GM23338 (cell line): ENCODE measurements at regions not wholly inside any gene's neighbourhood (a gene's known extent, or its start where the extent isn't known, plus 50 kb on each side); places are given as distances from the start of the nearest gene placed in this dataset.

Experiments used
- ATAC-seq: fragments of 200-7000 bp; cut with Tn5 transposase; 3 replicates; pipeline ENCODE4 v1.9.1; 2020
- DNase-seq: peaks from one replicate; pipeline ENCODE4 v3.0.0-alpha.2; 2015; ENCODE audit warnings: low spot score
- H2AFZ ChIP-seq: fragments of 200-600 bp; sonication (generic); 2 replicates; pipeline ENCODE4 v1.8.0; 2016; ENCODE audit warnings: antibody characterized with exemption, mild to moderate bottlenecking, moderate library complexity
- H3F3A ChIP-seq: fragments of 200-600 bp; sonication (generic); replicated peaks from 2 replicates; pipeline ENCODE4 v1.8.0; 2017; ENCODE audit warnings: antibody characterized with exemption, mixed run types, low read depth
- H3K27ac ChIP-seq: fragments of 200-600 bp; sonication (generic); 2 replicates; pipeline ENCODE4 v1.6.1; 2016; ENCODE audit warnings: low read depth
- H3K27me3 ChIP-seq: fragments of 200-600 bp; sonication (generic); 2 replicates; pipeline ENCODE4 v1.8.0; 2016; ENCODE audit warnings: mild to moderate bottlenecking, mixed run types, moderate library complexity; ENCODE audit not compliant: insufficient read depth
- H3K36me3 ChIP-seq: fragments of 200-600 bp; sonication (generic); 2 replicates; pipeline ENCODE4 v1.8.0; 2016; ENCODE audit warnings: mild to moderate bottlenecking; ENCODE audit not compliant: insufficient read depth
- H3K4me1 ChIP-seq: fragments of 200-600 bp; sonication (generic); 2 replicates; pipeline ENCODE4 v1.8.0; 2016; ENCODE audit warnings: mild to moderate bottlenecking, moderate library complexity; ENCODE audit not compliant: insufficient read depth
- H3K4me2 ChIP-seq: fragments of 200-600 bp; sonication (generic); 2 replicates; pipeline ENCODE4 v1.7.1; 2017; ENCODE audit warnings: mixed run types
- H3K4me3 ChIP-seq: fragments of 200-600 bp; sonication (generic); 2 replicates; pipeline ENCODE4 v1.6.1; 2016; ENCODE audit warnings: mixed run types
- H3K79me2 ChIP-seq: fragments of 200-600 bp; sonication (generic); replicated peaks from 2 replicates; pipeline ENCODE4 v1.8.0; 2017; ENCODE audit warnings: mild to moderate bottlenecking; ENCODE audit not compliant: insufficient read depth
- H3K9me2 ChIP-seq: fragments of 200-600 bp; sonication (generic); 2 replicates; pipeline ENCODE4 v1.8.0; 2017; ENCODE audit not compliant: insufficient read depth
- H4K20me1 ChIP-seq: fragments of 200-600 bp; sonication (generic); replicated peaks from 2 replicates; pipeline ENCODE4 v1.8.0; 2017; ENCODE audit warnings: mild to moderate bottlenecking; ENCODE audit not compliant: insufficient read depth
- H3K27ac Mint-ChIP-seq: 2 replicates; pipeline ENCODE4 v1.8.0; 2020; ENCODE audit warnings: inconsistent platforms, mild to moderate bottlenecking, moderate library complexity, mixed read lengths
- H3K27me3 Mint-ChIP-seq: 3 replicates; pipeline ENCODE4 v1.8.0; 2022; ENCODE audit warnings: low read depth, mild to moderate bottlenecking, moderate library complexity, mixed read lengths, inconsistent platforms; ENCODE audit not compliant: insufficient read depth, poor library complexity
- H3K36me3 Mint-ChIP-seq: 3 replicates; pipeline ENCODE4 v1.8.0; 2021; ENCODE audit warnings: low read depth, mild to moderate bottlenecking, inconsistent platforms, moderate library complexity, mixed read lengths
- H3K4me1 Mint-ChIP-seq: 3 replicates; pipeline ENCODE4 v1.8.0; 2020; ENCODE audit warnings: mild to moderate bottlenecking, inconsistent platforms, mixed read lengths
- H3K4me3 Mint-ChIP-seq: 3 replicates; pipeline ENCODE4 v1.8.0; 2021; ENCODE audit warnings: moderate library complexity, mild to moderate bottlenecking, inconsistent platforms, mixed read lengths
- H3K9me3 Mint-ChIP-seq: 3 replicates; pipeline ENCODE4 v1.8.0; 2020; ENCODE audit warnings: moderate library complexity, mild to moderate bottlenecking, inconsistent platforms, mixed read lengths
- EZH2 ChIP-seq: fragments of 200-600 bp; sonication (generic); IDR thresholded peaks from one replicate; pipeline ENCODE4 v1.8.0; 2017; ENCODE audit warnings: antibody characterized with exemption, mild to moderate bottlenecking, low read depth; ENCODE audit not compliant: unreplicated experiment
- JUNB ChIP-seq: IDR thresholded peaks from one replicate; pipeline ENCODE4 v1.6.1; 2016; ENCODE audit warnings: antibody characterized with exemption; ENCODE audit not compliant: unreplicated experiment
- POLR2AphosphoS5 ChIP-seq: IDR thresholded peaks from 2 replicates; pipeline ENCODE4 v1.6.1; 2016; ENCODE audit warnings: antibody characterized with exemption, low read depth
- REST ChIP-seq: IDR thresholded peaks from one replicate; pipeline ENCODE4 v1.6.1; 2018; ENCODE audit warnings: antibody characterized with exemption; ENCODE audit not compliant: unreplicated experiment
- STAT1 ChIP-seq: IDR thresholded peaks from one replicate; pipeline ENCODE4 v1.6.1; 2016; ENCODE audit warnings: antibody characterized with exemption; ENCODE audit not compliant: unreplicated experiment
- ZNF114 ChIP-seq: fragments of 250-450 bp; sonication (Bioruptor Pico); IDR thresholded peaks from 2 replicates; pipeline ENCODE4 v1.5.0; 2020; ENCODE audit warnings: mild to moderate bottlenecking, moderate library complexity
- ZNF331 ChIP-seq: fragments of 250-450 bp; sonication (Bioruptor Pico); IDR thresholded peaks from 2 replicates; pipeline ENCODE4 v1.5.0; 2020; ENCODE audit warnings: low read depth, mild to moderate bottlenecking, moderate library complexity
- TF ChIP-seq, protein P1 (sequence below): IDR thresholded peaks from 2 replicates; pipeline ENCODE4 v1.6.1; 2016; ENCODE audit warnings: antibody characterized with exemption
- TF ChIP-seq, protein P2 (sequence below): fragments of 250-450 bp; sonication (Bioruptor Pico); IDR thresholded peaks from 2 replicates; pipeline ENCODE4 v1.5.0; 2020; ENCODE audit warnings: mild to moderate bottlenecking, moderate library complexity

GRCh38 chr2:75892490-75892889 is 181.8 kb upstream of the GCFC2 start:
- H3K27me3 Mint-ChIP-seq = peaks cover 2% of the 10 kb centered on the region
- H2AFZ ChIP-seq = no peak overlapping the region
- no peaks in the 10 kb centered on the region for H3K9me3 Mint-ChIP-seq
- H3K4me3 Mint-ChIP-seq = no peak overlapping the region
- H4K20me1 ChIP-seq = no peaks in the 10 kb centered on the region
- H3K27me3 ChIP-seq = no peaks in the 10 kb centered on the region
- no peak for TF ChIP-seq STAT1
- TF ChIP-seq, protein P1, sequence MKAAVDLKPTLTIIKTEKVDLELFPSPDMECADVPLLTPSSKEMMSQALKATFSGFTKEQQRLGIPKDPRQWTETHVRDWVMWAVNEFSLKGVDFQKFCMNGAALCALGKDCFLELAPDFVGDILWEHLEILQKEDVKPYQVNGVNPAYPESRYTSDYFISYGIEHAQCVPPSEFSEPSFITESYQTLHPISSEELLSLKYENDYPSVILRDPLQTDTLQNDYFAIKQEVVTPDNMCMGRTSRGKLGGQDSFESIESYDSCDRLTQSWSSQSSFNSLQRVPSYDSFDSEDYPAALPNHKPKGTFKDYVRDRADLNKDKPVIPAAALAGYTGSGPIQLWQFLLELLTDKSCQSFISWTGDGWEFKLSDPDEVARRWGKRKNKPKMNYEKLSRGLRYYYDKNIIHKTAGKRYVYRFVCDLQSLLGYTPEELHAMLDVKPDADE = no peak
- TF ChIP-seq JUNB = no peak
- TF ChIP-seq ZNF114 (CRISPR knock-in tag) = no peak
- TF ChIP-seq, protein P2, sequence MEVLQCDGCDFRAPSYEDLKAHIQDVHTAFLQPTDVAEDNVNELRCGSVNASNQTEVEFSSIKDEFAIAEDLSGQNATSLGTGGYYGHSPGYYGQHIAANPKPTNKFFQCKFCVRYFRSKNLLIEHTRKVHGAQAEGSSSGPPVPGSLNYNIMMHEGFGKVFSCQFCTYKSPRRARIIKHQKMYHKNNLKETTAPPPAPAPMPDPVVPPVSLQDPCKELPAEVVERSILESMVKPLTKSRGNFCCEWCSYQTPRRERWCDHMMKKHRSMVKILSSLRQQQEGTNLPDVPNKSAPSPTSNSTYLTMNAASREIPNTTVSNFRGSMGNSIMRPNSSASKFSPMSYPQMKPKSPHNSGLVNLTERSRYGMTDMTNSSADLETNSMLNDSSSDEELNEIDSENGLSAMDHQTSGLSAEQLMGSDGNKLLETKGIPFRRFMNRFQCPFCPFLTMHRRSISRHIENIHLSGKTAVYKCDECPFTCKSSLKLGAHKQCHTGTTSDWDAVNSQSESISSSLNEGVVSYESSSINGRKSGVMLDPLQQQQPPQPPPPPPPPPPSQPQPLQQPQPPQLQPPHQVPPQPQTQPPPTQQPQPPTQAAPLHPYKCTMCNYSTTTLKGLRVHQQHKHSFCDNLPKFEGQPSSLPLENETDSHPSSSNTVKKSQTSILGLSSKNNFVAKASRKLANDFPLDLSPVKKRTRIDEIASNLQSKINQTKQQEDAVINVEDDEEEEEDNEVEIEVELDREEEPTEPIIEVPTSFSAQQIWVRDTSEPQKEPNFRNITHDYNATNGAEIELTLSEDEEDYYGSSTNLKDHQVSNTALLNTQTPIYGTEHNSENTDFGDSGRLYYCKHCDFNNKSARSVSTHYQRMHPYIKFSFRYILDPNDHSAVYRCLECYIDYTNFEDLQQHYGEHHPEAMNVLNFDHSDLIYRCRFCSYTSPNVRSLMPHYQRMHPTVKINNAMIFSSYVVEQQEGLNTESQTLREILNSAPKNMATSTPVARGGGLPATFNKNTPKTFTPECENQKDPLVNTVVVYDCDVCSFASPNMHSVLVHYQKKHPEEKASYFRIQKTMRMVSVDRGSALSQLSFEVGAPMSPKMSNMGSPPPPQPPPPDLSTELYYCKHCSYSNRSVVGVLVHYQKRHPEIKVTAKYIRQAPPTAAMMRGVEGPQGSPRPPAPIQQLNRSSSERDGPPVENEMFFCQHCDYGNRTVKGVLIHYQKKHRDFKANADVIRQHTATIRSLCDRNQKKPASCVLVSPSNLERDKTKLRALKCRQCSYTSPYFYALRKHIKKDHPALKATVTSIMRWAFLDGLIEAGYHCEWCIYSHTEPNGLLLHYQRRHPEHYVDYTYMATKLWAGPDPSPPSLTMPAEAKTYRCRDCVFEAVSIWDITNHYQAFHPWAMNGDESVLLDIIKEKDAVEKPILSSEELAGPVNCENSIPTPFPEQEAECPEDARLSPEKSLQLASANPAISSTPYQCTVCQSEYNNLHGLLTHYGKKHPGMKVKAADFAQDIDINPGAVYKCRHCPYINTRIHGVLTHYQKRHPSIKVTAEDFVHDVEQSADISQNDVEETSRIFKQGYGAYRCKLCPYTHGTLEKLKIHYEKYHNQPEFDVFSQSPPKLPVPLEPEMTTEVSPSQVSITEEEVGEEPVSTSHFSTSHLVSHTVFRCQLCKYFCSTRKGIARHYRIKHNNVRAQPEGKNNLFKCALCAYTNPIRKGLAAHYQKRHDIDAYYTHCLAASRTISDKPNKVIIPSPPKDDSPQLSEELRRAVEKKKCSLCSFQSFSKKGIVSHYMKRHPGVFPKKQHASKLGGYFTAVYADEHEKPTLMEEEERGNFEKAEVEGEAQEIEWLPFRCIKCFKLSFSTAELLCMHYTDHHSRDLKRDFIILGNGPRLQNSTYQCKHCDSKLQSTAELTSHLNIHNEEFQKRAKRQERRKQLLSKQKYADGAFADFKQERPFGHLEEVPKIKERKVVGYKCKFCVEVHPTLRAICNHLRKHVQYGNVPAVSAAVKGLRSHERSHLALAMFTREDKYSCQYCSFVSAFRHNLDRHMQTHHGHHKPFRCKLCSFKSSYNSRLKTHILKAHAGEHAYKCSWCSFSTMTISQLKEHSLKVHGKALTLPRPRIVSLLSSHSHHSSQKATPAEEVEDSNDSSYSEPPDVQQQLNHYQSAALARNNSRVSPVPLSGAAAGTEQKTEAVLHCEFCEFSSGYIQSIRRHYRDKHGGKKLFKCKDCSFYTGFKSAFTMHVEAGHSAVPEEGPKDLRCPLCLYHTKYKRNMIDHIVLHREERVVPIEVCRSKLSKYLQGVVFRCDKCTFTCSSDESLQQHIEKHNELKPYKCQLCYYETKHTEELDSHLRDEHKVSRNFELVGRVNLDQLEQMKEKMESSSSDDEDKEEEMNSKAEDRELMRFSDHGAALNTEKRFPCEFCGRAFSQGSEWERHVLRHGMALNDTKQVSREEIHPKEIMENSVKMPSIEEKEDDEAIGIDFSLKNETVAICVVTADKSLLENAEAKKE = no peak
- no peak for TF ChIP-seq REST
- no peak for TF ChIP-seq POLR2AphosphoS5
- TF ChIP-seq EZH2 = no peak
- TF ChIP-seq ZNF331 (CRISPR knock-in tag) = no peak
- no peaks in the 10 kb centered on the region for H3K36me3 ChIP-seq
- DNase-seq (no peak), ATAC-seq (no peak)
- H3K9me2 ChIP-seq = no peaks in the 10 kb centered on the region
- no peak overlapping the region for H3K27ac Mint-ChIP-seq
- no peaks in the 10 kb centered on the region for H3F3A ChIP-seq
- no peaks in the 10 kb centered on the region for H3K4me1 ChIP-seq
- H3K36me3 Mint-ChIP-seq = no peaks in the 10 kb centered on the region
- no peak overlapping the region for H3K27ac ChIP-seq
- no peaks in the 10 kb centered on the region for H3K79me2 ChIP-seq
- no peak overlapping the region for H3K4me3 ChIP-seq
- H3K4me1 Mint-ChIP-seq = peaks cover 3% of the 10 kb centered on the region; the same call in 2 of the 3 replicates
- H3K4me2 ChIP-seq = no peak overlapping the region
